HUES64 (cell line): ENCODE measurements at regions not wholly inside any gene's neighbourhood (a gene's known extent, or its start where the extent isn't known, plus 50 kb on each side); places are given as distances from the start of the nearest gene placed in this dataset.
"Not testable (repeated sequence)": the region's sequence is repeated elsewhere in the genome, so short reads cannot be mapped to it uniquely, and the experiment has no call there.

Source experiments
- H3K27ac ChIP-seq: 2 replicates; pipeline ENCODE4 v1.7.0; 2013; ENCODE audit warnings: low read depth, low read length, inconsistent platforms
- H3K27me3 ChIP-seq: 2 replicates; pipeline ENCODE4 v1.6.1; 2013; ENCODE audit warnings: mild to moderate bottlenecking, low read length; ENCODE audit not compliant: insufficient read depth
- H3K36me3 ChIP-seq: 2 replicates; pipeline ENCODE4 v1.6.1; 2013; ENCODE audit warnings: mild to moderate bottlenecking, low read length; ENCODE audit not compliant: insufficient read depth
- H3K4me1 ChIP-seq: 2 replicates; pipeline ENCODE4 v1.6.1; 2013; ENCODE audit warnings: mild to moderate bottlenecking, low read length, moderate library complexity; ENCODE audit not compliant: insufficient read depth
- H3K4me3 ChIP-seq: 2 replicates; pipeline ENCODE4 v1.5.1; 2013; ENCODE audit warnings: mild to moderate bottlenecking, low read length, moderate library complexity
- H3K9ac ChIP-seq: 2 replicates; pipeline ENCODE4 v1.6.1; 2013; ENCODE audit warnings: mild to moderate bottlenecking, low read depth, low read length
- H3K9me3 ChIP-seq: 2 replicates; pipeline ENCODE4 v1.6.1; 2013; ENCODE audit warnings: low read depth, low read length; ENCODE audit not compliant: insufficient read depth
- WGBS: fragments of 150-250, 120-280 bp; methylation state at CpG from one replicate; pipeline ENCODE4 v1.1.7; 2013; ENCODE audit warnings: missing lambda C conversion rate; 5-methylcytosine and 5-hydroxymethylcytosine counted together

DNA sequence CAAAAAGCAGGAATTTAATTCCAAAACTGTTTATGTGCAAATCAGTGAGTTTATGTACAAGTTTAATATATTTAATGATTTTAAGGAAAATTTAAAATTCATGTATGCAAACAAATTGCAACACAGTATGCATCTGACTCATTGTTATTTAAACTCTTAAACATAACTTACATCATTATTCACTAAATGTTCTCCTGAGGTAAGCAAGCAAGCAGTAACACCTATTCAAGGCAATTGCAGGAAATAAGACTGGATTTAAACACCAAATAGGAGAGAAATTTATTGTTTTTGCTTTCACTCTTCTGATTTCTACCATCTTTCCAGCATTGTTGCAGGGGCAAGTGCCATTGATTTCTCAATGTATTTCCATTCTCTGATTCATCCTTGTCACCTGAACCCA is 239.5 kb downstream of the TFAP2A start:
- Histone ChIP-seq H3K36me3 (no peaks in the 10 kb centered on the region), H3K27me3 (no peaks in the 10 kb centered on the region), H3K9me3 (no peaks in the 10 kb centered on the region), H3K27ac (no peak overlapping the region), H3K9ac (no peak overlapping the region), H3K4me1 (no peaks in the 10 kb centered on the region), H3K4me3 (no peak overlapping the region)

DNA sequence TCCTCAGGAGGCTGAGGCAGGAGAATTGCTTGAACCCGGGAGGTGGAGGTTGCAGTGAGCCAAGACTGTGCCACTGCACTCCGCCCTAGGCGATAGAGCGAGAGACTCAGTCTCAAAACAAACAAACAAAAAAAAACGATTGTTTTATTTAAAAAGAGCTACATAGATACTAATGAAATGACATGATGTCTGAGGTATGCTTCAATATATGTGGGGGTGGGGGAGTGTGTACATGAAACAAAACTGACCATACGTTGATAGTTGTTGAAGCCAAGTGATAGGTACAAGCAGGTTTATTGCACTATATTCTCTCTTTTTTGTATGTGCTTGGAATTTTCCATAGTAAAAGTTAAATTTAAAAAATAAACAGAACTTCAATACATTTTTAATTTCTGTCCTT is 240.1 kb downstream of the TFAP2A start:
- H3K4me1 ChIP-seq: no peaks in the 10 kb centered on the region
- WGBS: 92% methylated on average over 4 of the region's 6 CpGs

DNA sequence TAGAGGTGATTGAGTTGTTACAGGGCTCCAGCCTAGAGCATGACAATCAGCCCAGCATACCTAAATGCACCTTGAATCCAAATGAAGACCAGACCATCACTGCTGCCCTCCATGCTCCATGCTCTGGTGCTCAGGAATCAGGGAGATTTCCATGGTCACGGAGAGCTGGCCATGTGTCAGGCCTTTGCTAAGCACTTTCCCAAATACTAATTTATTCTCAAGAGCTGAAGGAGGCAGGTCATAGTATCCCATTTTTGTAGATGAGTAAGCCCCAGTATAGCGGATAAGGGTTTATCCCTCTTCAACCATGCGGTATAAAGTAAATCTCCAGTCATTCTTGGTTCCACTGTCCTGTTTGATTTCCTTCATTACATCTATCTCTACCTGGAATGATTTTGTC is 240.8 kb downstream of the TFAP2A start:
- Histone ChIP-seq H3K9ac (no peak overlapping the region), H3K4me3 (no peak overlapping the region), H3K36me3 (no peaks in the 10 kb centered on the region), H3K27me3 (no peaks in the 10 kb centered on the region), H3K27ac (no peak overlapping the region), H3K4me1 (no peaks in the 10 kb centered on the region), H3K9me3 (no peaks in the 10 kb centered on the region)
- 100% methylated on average over 3 of the region's 3 CpGs for WGBS

More for the DNA sequence above, 240.1 kb downstream of the TFAP2A start:
- Histone ChIP-seq H3K4me3 (no peak overlapping the region), H3K27me3 (no peaks in the 10 kb centered on the region), H3K27ac (no peak overlapping the region), H3K36me3 (no peaks in the 10 kb centered on the region), H3K9me3 (no peaks in the 10 kb centered on the region), H3K9ac (no peak overlapping the region)

DNA sequence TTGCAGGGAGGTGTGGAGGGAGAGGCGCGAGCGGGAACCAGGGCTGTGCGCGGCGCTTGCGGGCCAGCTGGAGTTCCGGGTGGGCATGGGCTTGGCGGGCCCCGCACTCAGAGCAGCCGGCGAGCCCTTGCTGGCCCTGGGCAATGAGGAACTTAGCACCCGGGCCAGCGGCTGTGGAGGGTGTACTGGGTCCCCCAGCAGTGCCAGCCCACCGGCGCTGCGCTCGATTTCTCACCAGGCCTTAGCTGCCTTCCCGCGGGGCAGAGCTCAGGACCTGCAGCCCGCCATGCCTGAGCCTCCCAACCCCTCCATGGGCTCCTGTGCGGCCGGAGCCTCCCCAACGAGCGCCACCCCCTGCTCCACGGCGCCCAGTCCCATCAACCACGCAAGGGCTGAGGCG is 243.2 kb downstream of the TFAP2A start:
- not testable (repeated sequence) for H3K4me3 ChIP-seq, H3K4me1 ChIP-seq, H3K9ac ChIP-seq, H3K27me3 ChIP-seq, H3K9me3 ChIP-seq, H3K36me3 ChIP-seq, H3K27ac ChIP-seq
- WGBS: 96% methylated on average over 29 of the region's 29 CpGs

DNA sequence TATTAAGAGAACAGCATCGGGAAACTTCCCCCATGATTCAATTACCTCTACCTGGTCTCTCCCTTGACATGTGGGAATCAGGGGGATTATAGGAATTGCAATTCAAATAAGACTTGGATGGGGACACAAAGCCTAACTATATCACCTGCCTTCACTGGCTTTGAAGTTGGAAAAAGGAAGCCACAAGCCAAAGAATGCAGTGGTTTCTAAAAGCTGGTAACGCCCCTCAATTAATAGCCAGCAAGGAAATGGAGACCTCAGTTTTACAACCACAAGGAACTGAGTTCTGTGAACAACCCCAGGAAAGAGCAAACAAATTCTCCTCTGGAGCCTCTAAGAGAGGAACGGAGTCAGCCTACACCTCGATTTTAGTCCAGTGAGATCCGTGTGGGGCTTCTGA is 244.1 kb downstream of the TFAP2A start:
- no peak overlapping the region for H3K9ac ChIP-seq
- no peak overlapping the region for H3K27ac ChIP-seq
- H3K27me3 ChIP-seq: no peaks in the 10 kb centered on the region
- no peaks in the 10 kb centered on the region for H3K4me1 ChIP-seq
- H3K4me3 ChIP-seq: no peak overlapping the region
- H3K9me3 ChIP-seq: no peaks in the 10 kb centered on the region
- WGBS: 94% methylated on average over 4 of the region's 5 CpGs
- no peaks in the 10 kb centered on the region for H3K36me3 ChIP-seq

DNA sequence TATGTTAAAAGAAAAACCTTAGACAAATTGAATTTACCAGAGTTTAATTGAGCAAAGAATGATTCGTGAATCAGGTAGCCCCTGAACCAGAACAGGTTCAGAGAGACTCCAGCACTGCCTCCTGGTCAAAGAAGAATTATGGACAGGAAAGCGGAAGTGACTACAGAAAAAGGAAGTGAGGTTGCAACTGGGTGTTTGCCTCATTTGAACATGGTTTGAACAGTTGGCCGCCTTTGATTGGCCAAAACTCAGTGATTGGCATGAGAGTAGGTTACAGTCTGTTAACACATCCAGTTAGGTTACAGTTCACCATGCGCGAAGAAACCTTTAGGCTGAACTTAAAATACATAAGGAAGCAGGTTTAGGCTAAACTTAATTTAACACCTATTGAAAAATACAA is 248.8 kb downstream of the TFAP2A start:
- Histone ChIP-seq H3K27ac (no peak overlapping the region), H3K4me3 (no peak overlapping the region), H3K27me3 (no peaks in the 10 kb centered on the region), H3K9me3 (no peaks in the 10 kb centered on the region), H3K36me3 (no peaks in the 10 kb centered on the region), H3K4me1 (peaks cover 13% of the 10 kb centered on the region; the same call in 1 of the 2 replicates), H3K9ac (no peak overlapping the region)
- 93% methylated on average over 5 of the region's 5 CpGs for WGBS

DNA sequence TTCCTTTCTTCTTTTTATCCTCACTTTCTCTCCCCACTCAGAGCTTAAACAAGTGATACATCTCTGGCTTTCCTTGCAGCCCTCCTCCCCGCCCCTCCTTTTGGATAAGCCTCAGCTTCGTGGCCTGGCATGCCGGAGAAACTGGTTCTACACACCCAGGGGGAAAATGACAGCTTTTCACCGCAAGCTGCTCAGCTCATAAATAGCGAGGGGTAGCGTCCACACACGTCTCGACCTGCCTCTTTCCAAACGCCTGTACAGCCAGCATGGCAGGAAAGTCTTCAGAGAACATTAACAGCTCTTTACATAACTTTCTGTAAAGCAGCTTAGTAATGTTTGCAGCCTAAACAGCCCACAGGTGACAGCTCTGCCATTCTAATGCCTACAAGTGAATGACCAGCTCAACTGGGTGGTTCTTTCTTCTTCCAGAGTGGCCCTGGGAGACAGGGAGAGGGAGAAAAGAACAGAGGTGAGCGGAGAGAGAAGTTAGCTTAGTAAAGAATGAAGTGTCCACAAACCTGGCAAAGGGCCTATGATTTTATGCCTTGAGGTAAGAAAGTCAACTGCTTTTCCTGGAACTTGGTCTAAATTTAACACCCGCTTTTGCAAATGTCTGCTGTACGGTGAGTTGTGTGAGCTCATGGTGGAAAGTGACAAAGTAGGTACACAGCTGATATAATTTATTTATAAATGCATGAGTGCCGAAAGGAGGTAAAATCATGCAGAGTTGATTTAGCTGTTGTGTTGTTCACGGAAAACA is 251.5 kb downstream of the TFAP2A start:
- Histone ChIP-seq H3K9me3 (no peaks in the 10 kb centered on the region), H3K9ac (no peak overlapping the region), H3K27ac (no peak overlapping the region), H3K4me1 (peaks cover 13% of the 10 kb centered on the region; the same call in 1 of the 2 replicates), H3K4me3 (no peak overlapping the region), H3K27me3 (no peaks in the 10 kb centered on the region), H3K36me3 (no peaks in the 10 kb centered on the region)
- 82% methylated on average over 14 of the region's 14 CpGs for WGBS

DNA sequence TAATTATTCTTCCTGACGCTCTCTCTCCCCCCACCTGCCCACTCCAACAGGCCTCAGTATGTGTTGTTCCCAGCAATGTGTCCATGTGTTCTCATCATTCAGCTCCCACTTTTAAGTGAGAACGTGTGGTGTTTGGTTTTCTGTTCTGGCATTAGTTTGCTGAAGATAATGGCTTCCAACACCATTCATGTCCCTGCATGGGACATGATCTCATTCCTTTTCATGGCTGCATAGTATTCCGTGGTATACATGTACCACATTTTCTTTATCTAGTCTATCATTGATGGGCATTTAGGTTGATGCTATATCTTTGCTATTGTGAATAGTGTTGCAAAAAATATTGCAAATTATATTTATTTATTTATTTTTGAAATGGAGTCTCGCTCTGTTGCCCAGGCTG is 258.0 kb downstream of the TFAP2A start:
- no peaks in the 10 kb centered on the region for H3K9me3 ChIP-seq
- no peak overlapping the region for H3K4me3 ChIP-seq
- H3K9ac ChIP-seq: no peak overlapping the region
- H3K36me3 ChIP-seq: no peaks in the 10 kb centered on the region
- no peaks in the 10 kb centered on the region for H3K27me3 ChIP-seq
- no peaks in the 10 kb centered on the region for H3K4me1 ChIP-seq
- H3K27ac ChIP-seq: no peak overlapping the region
- WGBS: 93% methylated on average over 4 of the region's 4 CpGs

DNA sequence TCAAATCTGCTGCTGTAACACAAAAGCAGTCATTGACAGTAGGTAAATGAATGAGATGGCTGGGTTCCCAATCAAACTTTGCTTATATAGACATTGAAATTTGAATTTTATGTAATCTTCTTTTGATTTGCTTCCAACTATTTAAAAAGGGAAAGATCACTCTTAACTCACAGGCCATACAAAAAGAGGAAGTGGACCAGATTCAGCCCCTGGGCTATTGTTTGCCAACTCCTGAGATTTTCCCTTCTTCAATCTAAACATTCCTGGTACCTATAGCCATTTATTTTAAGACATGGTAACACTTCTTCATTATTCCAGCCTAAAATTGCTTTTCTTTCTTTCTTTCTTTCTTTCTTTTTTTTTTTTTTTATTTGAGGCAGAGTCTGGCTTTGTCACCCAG is 260.6 kb downstream of the TFAP2A start:
- H3K27ac ChIP-seq: no peak overlapping the region
- no peak overlapping the region for H3K4me3 ChIP-seq
- H3K9me3 ChIP-seq: no peaks in the 10 kb centered on the region
- no peak overlapping the region for H3K9ac ChIP-seq
- no peaks in the 10 kb centered on the region for H3K4me1 ChIP-seq
- no peaks in the 10 kb centered on the region for H3K27me3 ChIP-seq
- H3K36me3 ChIP-seq: no peaks in the 10 kb centered on the region

DNA sequence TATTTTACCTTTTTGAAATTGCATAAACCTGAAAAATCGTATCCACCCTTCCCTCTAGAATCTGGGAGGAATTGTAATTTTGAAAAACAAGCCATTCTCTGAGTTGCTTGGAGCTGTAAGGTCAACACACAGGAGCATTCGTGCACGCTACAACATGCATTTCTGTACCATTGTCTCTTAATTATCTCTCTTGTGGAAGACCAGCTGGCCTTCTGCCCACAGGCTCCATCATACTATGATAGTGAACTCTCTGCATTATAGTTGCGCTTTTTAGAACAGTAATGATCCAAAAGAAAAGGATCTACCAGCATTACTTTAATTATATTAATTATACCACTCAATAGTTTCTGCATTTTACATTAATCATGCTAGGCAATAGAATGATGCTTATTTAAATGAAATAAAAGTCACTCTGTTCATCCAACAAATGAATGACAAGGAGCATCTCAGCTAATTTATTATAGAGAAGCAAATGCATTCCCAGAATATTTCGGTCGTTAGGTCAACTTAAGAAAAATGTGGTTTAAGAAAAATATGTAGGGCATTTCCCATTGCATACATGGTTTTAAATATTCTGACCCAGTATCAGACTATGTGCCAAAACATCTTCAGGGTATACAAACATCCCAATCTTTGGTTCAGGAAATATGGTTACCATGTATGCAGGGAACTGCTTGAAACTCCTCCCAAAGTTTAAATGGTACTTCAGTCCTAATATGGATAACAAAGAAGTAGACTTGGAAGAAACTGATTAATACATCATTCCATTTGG is 263.5 kb downstream of the TFAP2A start:
- Histone ChIP-seq H3K4me3 (no peak overlapping the region), H3K27me3 (no peaks in the 10 kb centered on the region), H3K36me3 (no peaks in the 10 kb centered on the region), H3K9ac (no peak overlapping the region), H3K9me3 (no peaks in the 10 kb centered on the region), H3K4me1 (peaks cover 10% of the 10 kb centered on the region; the same call in 1 of the 2 replicates), H3K27ac (no peak overlapping the region)
- 92% methylated on average over 6 of the region's 6 CpGs for WGBS

DNA sequence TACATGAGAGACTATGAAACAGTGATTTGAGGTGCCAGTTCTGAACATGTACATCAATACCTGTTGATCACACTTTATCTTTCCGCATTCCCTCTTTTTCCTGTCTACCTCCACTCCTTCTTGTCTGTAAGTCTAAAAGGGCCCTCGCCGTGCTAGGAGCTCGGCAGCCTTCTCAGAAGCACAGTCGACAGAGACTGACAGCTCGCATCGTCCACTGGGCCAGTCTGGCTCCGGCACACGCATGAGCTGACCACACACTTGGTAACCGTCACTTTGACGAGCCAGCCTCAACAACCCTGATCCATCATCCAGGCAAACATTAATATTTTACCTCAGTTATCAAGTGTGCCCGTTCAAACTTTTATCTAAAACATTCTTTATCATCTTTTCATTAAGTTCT is 265.3 kb downstream of the TFAP2A start:
- Histone ChIP-seq H3K4me1 (peaks cover 10% of the 10 kb centered on the region; the same call in 1 of the 2 replicates), H3K4me3 (no peak overlapping the region), H3K9me3 (no peaks in the 10 kb centered on the region), H3K9ac (no peak overlapping the region), H3K27ac (no peak overlapping the region), H3K27me3 (no peaks in the 10 kb centered on the region), H3K36me3 (no peaks in the 10 kb centered on the region)
- WGBS: 92% methylated on average over 12 of the region's 12 CpGs
